ENCODE measurements at regions not wholly inside any gene's neighbourhood (a gene's known extent, or its start where the extent isn't known, plus 50 kb on each side); places are given as distances from the start of the nearest gene placed in this dataset.
A peak's percentile ranks its signal among the peaks of the same experiment; 100 is the strongest.

DNA sequence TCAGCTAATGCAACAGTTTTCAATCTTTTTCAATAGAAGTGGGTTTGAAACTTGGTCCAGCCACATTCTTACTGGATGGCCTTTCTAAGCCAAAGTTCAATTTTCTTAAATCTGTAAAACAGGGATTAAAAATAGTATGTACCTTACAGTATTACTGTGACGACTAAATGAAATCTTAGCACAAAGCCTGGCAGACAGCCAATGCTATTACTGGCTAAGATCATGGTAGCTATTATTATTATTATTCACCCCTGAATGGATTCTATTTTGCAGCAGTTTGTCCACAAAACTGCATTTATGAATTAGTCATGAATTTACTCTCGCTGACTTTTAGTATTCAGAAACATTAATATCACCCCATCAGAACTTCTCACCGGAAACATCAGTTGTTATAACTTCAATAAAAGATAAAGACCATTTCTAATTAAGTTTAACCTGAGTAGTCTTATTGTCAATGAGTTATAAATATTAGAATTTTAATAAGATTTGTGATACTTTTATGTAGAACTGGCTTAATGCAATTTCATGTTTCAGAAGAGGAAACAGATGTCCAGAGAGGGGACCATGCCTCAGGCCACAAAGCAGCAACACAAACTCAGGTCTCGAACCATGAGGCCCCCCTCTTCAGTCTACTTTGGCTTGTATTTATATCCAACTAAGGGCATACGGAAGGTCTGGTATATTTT, 468.2 kb downstream of the ARHGEF28 start:
- no peak for DNase-seq (ENCODE audit: low spot score)

DNA sequence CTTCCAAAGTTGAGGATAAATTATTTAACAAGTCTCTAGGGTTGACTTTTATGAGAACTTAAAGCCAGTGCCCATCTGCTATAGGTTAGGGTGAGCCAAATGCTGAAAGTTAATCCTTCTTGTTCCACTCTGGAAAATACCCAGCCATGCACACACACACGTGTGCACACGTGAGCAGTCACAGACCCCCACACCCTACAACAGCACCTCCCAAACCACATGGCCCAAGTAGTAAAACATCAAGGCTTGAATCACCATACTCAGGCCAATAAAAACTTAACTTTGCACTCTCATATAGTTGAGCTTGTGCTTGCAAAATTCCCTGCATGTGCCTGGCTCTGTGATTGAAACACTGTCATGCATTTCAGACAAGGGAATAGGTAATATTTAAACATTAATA, 467.6 kb downstream of the ARHGEF28 start:
- DNase-seq (ENCODE audit: low spot score): no peak

DNA sequence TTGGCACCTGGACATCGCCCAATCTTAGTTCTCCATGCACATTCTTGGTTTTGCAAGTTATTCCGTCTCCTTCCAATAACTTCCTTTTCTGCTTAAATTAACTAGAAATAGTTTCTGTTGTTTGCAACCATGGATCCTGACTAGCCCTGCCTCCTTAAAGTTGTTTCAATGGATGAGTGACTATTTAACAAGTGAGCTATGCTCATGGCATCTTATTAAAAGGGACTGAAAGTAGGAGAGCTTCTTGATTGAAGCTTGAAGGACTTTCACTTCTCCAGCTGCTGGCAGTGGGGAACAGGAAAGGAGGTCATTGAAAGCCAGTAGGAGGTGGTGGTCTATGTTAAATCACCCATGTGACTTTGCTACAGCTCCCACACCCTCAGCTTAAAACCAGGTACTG, 466.8 kb downstream of the ARHGEF28 start:
- DNase-seq (ENCODE audit: low spot score): no peak

DNA sequence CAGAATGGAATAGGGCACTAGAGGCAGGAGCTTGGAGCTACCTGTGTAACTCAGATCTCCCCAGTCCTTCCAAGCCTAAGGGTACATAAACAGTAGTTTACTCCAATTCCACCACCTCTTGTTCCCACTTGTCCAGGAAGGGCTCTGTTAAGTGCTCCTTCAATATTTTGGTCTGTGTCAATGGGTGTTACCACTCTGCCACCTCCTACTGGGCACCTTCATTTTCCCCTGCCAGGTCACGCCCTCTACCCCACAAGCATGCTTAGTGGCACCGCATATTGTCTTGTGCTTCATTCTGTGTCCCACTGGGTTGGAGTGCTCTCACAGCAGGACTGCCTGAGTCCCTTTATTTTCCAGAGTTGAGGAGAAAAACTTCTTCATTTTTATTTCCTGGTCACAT, 459.8 kb downstream of the ARHGEF28 start:
- no peak for DNase-seq (ENCODE audit: low spot score)

DNA sequence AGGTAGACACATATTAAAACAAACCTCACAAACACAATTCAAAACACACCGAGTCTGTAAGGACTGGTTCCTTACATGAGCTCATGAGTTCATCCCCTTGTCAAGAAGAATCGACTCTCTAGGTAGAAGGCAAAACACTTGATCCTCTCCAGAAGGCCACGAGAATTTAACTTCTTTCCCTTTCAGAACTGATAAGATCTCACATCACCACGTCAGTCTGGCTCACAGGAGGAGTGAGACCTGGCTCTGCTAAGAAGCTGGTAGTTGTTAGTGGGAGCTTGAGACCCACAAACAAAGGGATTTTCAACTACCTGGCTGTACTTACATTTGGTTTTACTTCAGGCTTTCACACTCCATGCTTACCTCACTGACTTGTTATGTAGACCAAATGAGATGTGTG, 459.2 kb downstream of the ARHGEF28 start:
- DNase-seq (ENCODE audit: low spot score): no peak

GRCh38 chr5:74083096-74083791, 457.2 kb downstream of the ARHGEF28 start:
- DNase-seq (ENCODE audit: low spot score): no peak

GRCh38 chr5:74082512-74083055, 456.6 kb downstream of the ARHGEF28 start:
- no peak for DNase-seq (ENCODE audit: low spot score)

- no peak for DNase-seq (ENCODE audit: low spot score)
These were observed 455.1 kb downstream of the ARHGEF28 start for GRCh38 chr5:74081126-74081525.

DNA sequence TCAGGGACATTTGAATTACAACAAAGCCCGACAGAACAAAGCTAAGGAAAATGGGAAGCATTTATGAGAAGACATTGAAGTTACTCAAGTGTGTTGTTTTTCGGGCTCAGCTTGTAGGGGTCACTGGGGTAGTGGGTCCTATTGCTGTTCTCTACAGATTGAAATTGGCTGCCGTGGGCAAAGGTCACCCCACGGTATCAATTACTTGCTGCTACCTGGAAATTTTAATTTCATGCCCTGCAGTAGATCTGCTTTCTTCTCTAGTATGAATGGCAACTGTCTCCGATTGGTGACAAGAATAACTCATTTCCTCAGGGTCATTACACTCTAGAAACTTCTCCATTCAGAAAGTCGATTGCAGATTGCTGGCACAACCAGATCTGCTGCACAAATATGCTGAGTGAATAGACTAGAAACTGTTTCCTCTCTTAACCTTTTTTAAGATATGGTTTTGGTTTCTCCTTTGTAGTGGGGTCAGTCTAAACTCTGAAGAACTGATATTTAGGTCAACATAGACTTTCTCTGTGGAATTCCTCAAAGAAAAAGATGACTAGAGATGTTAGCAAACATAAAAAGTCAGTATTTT, 454.1 kb downstream of the ARHGEF28 start:
- DNase-seq (ENCODE audit: low spot score): no peak

- no peak for DNase-seq (ENCODE audit: low spot score)
These were observed 449.8 kb downstream of the ARHGEF28 start for GRCh38 chr5:74075501-74076484.

- DNase-seq (ENCODE audit: low spot score): no peak
These were observed 448.1 kb downstream of the ARHGEF28 start for GRCh38 chr5:74074111-74074510.

- DNase-seq (ENCODE audit: low spot score): no peak
These were observed 447.3 kb downstream of the ARHGEF28 start for GRCh38 chr5:74073257-74073656.

GRCh38 chr5:74072646-74073045, 446.6 kb downstream of the ARHGEF28 start:
- no peak for DNase-seq (ENCODE audit: low spot score)

DNA sequence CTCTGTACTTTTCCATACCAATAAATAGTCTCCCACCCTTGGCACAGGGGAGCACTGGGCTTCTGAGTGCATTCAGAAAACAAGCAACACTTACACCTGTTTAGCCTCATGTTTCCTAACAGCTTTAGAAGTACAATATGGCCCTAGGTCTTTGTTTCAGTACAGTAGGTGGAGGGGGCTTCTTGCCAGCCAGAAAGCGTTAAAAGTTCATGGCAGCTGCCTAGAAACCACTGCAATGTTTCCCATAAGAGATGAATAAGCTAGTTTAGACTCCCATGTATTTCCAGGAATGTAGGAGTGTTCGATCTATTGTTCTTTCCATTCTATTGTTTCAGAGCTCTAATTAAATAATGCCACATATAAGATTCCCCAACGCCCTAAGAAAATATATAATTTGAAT, 444.8 kb downstream of the ARHGEF28 start:
- no peak for DNase-seq (ENCODE audit: low spot score)

DNA sequence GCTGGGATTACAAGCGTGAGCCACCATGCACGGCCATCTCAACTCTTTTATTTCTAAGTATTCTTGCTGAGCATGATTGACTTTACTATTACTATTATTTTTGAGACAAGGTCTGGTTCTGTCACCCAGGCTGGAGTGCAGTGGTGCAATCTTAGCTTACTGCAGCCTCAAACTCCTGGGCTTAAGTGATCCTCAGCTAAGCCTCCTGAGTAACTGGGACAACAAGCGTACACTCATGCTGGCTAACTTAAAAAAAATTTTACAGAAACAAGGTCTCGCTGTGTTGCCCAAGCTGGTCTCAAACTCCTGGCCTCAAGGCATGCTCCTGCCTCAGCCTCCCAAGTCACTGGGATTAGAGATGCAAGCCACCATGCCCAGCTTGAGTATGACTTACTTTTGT, 443.7 kb downstream of the ARHGEF28 start:
- DNase-seq (ENCODE audit: low spot score): no peak

GRCh38 chr5:74067748-74068541, 441.9 kb downstream of the ARHGEF28 start:
- no peak for DNase-seq (ENCODE audit: low spot score)

GRCh38 chr5:74064911-74065310, 438.9 kb downstream of the ARHGEF28 start:
- DNase-seq (ENCODE audit: low spot score): no peak

GRCh38 chr5:74064225-74064624, 438.2 kb downstream of the ARHGEF28 start:
- DNase-seq (ENCODE audit: low spot score): no peak

GRCh38 chr5:74063821-74064220, 437.8 kb downstream of the ARHGEF28 start:
- peak; percentile 36 for DNase-seq (ENCODE audit: low spot score)

- DNase-seq (ENCODE audit: low spot score): no peak
These were observed 437.4 kb downstream of the ARHGEF28 start for GRCh38 chr5:74063346-74063745.

DNA sequence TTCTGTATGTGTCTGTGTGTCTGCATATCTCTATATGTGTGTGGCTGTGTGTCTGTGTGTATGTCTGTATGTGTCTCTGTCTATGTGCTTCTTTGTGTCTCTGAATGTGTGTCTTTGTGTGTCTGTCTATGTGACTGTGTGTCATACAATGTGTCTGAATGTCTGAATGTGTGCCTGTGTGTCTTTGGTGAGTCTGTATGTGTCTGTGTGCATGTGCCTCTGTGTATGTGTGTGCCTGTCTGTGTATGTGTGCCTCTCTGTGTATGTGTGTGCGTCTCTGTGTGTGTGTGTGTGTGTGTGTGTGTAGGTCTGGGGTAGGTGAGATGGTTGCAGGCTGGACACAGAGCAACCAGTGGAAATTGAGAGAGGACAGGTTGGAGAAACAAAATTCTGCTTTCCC, 435.3 kb downstream of the ARHGEF28 start:
- DNase-seq (ENCODE audit: low spot score): no peak
